GM12891 (cell line): ENCODE measurements at regions not wholly inside any gene's neighbourhood (a gene's known extent, or its start where the extent isn't known, plus 50 kb on each side); places are given as distances from the start of the nearest gene placed in this dataset.

ENCODE experiments used
- PAX5 ChIP-seq: IDR thresholded peaks from 2 replicates; pipeline ENCODE4 v1.6.1; 2011; ENCODE audit warnings: low read length, moderate library complexity, mild to moderate bottlenecking; ENCODE audit not compliant: insufficient read depth, severe bottlenecking
- POLR2A ChIP-seq: IDR thresholded peaks from 2 replicates; pipeline ENCODE4 v1.6.1; 2011; ENCODE audit warnings: low read depth, low read length, control low read depth
- POLR2AphosphoS5 ChIP-seq: IDR thresholded peaks from 2 replicates; pipeline ENCODE4 v1.6.1; 2011; ENCODE audit warnings: low read depth, low read length, control low read depth
- POU2F2 ChIP-seq: IDR thresholded peaks from 2 replicates; pipeline ENCODE4 v1.6.1; 2011; ENCODE audit warnings: low read depth, mild to moderate bottlenecking, control low read depth, low read length, moderate library complexity
- SPI1 ChIP-seq: IDR thresholded peaks from 2 replicates; pipeline ENCODE4 v1.6.1; 2011; ENCODE audit warnings: low read depth, low read length, control low read depth
- TAF1 ChIP-seq: IDR thresholded peaks from 2 replicates; pipeline ENCODE4 v1.6.1; 2011; ENCODE audit warnings: low read depth, low read length, control low read depth

GRCh38 chr4:180518906-180519305, 1724.3 kb upstream of the TENM3 start:
- TF ChIP-seq TAF1 = no peak
- no peak for TF ChIP-seq POLR2A
- no peak for TF ChIP-seq POLR2AphosphoS5
- no peak for TF ChIP-seq PAX5
- no peak for TF ChIP-seq POU2F2
- TF ChIP-seq SPI1 = no peak
